Keratinocyte (primary cell): ENCODE measurements at regions not wholly inside any gene's neighbourhood (a gene's known extent, or its start where the extent isn't known, plus 50 kb on each side); places are given as distances from the start of the nearest gene placed in this dataset.

Source experiments
- DNase-seq: peaks from one replicate; pipeline ENCODE4 v3.0.0-alpha.2; 2011; ENCODE audit warnings: low read depth, missing footprints, low spot score
- FAIRE-seq: peaks from 2 replicates; lab custom pipeline; 2011; peaks lifted over from hg19 to GRCh38; lab: Jason Lieb, UNC
- H2AFZ ChIP-seq: 2 replicates; pipeline ENCODE4 v1.6.0; 2012; ENCODE audit warnings: low read length, control low read depth, inconsistent platforms; ENCODE audit not compliant: control insufficient read depth
- H3K27ac ChIP-seq: 2 replicates; pipeline ENCODE4 v1.5.1; 2011; ENCODE audit warnings: low read length; ENCODE audit not compliant: control insufficient read depth, insufficient read depth
- H3K27me3 ChIP-seq: 3 replicates; pipeline ENCODE4 v1.6.0; 2011; ENCODE audit warnings: low read length; ENCODE audit not compliant: control insufficient read depth, insufficient read depth; ENCODE audit errors: extremely low read depth
- H3K36me3 ChIP-seq, 2 experiments: 2 replicates in 1 of 2; 3 replicates in 1 of 2; pipeline ENCODE4 v1.5.1; 2011; ENCODE audit warnings: low read length in 2 of 2, mild to moderate bottlenecking in 1 of 2; ENCODE audit not compliant: control insufficient read depth in 2 of 2, insufficient read depth in 2 of 2; ENCODE audit errors: extremely low read depth in 1 of 2
- H3K4me1 ChIP-seq: 3 replicates; pipeline ENCODE4 v1.5.1; 2011; ENCODE audit warnings: low read length; ENCODE audit not compliant: control insufficient read depth, insufficient read depth; ENCODE audit errors: extremely low read depth
- H3K4me2 ChIP-seq: 3 replicates; pipeline ENCODE4 v1.6.0; 2011; ENCODE audit warnings: low read depth, low read length; ENCODE audit not compliant: control insufficient read depth, insufficient read depth; ENCODE audit errors: extremely low read depth
- H3K4me3 ChIP-seq, 3 experiments: fragments of 200-600 bp in 1 of 3; sonication (generic) in 1 of 3; 2 replicates in 2 of 3; 3 replicates in 1 of 3; pipeline ENCODE4 v1.5.1; 2011 to 2016; ENCODE audit warnings: low read length in 3 of 3, mild to moderate bottlenecking in 3 of 3, control low read depth in 2 of 3, inconsistent platforms in 1 of 3, low read depth in 1 of 3, mixed read lengths in 1 of 3, mixed run types in 1 of 3, moderate library complexity in 1 of 3; ENCODE audit not compliant: control insufficient read depth in 2 of 3, insufficient read depth in 2 of 3; ENCODE audit errors: extremely low read depth in 1 of 3
- H3K79me2 ChIP-seq: 2 replicates; pipeline ENCODE4 v1.6.0; 2012; ENCODE audit warnings: low read length; ENCODE audit not compliant: control insufficient read depth, insufficient read depth
- H3K9ac ChIP-seq: 3 replicates; pipeline ENCODE4 v1.6.0; 2011; ENCODE audit warnings: low read length; ENCODE audit not compliant: control insufficient read depth, insufficient read depth; ENCODE audit errors: extremely low read depth
- H3K9me1 ChIP-seq: 3 replicates; pipeline ENCODE4 v1.6.0; 2011; ENCODE audit warnings: low read length; ENCODE audit not compliant: control insufficient read depth, insufficient read depth; ENCODE audit errors: extremely low read depth
- H3K9me3 ChIP-seq: 2 replicates; pipeline ENCODE4 v1.5.1; 2012; ENCODE audit warnings: low read depth, low read length; ENCODE audit not compliant: control insufficient read depth
- H4K20me1 ChIP-seq: 3 replicates; pipeline ENCODE4 v1.6.0; 2011; ENCODE audit warnings: low read length; ENCODE audit not compliant: control insufficient read depth, insufficient read depth; ENCODE audit errors: extremely low read depth
- EZH2 ChIP-seq: IDR thresholded peaks from one replicate; pipeline ENCODE4 v1.6.1; 2012; ENCODE audit warnings: inconsistent platforms, mild to moderate bottlenecking, low read length, moderate library complexity
- dilution Hi-C: fragments of 300-500 bp; cut with MboI; formaldehyde crosslinking; loops from one replicate; pipeline ENCODE4 v1.7.0; 2020; ENCODE audit warnings: low sequenced_read_pairs; ENCODE audit not compliant: extremely low pct_ligation_motif_present
- TF ChIP-seq, protein P1 (sequence below), 3 experiments: IDR thresholded peaks in 1 of 3; conservative IDR thresholded peaks in 1 of 3; optimal IDR thresholded peaks in 1 of 3; 2 replicates in 2 of 3; 3 replicates in 1 of 3; pipeline versions ENCODE3 to v1.5.1; 2011; ENCODE audit warnings: low read length in 3 of 3, mild to moderate bottlenecking in 3 of 3, moderate library complexity in 2 of 3, control low read depth in 1 of 3, inconsistent platforms in 1 of 3; ENCODE audit not compliant: insufficient read depth in 2 of 3; ENCODE audit errors: extremely low read depth in 1 of 3

DNA sequence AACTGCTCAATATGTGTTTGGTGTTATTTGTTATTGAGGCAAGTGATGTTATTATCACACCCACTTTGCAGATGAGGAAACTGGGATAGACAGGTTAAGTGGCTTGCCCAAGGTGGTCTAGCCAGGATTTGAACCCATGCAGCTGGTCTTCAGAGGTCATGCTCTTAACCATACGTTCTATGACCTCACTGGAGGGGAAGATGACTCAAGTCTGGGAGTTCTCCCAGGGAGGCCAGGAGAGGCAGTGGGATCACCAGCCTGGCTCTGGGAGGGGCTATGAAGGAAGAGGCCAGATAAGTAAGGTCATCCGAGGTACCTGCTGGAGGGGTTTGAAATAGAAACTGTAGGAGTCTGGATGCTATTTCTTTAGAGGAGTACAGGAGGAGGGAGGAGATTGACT lies 95.3 kb downstream of the NAV1 start:
- Histone ChIP-seq H3K9ac (no peak overlapping the region), H3K9me3 (no peaks in the 10 kb centered on the region), H3K27me3 (peaks cover 9% of the 10 kb centered on the region), H4K20me1 (no peaks in the 10 kb centered on the region), H3K27ac (no peak overlapping the region), H3K9me1 (no peaks in the 10 kb centered on the region), H3K4me2 (no peak overlapping the region), H3K4me3 (no peak overlapping the region), H3K79me2 (no peaks in the 10 kb centered on the region), H3K4me1 (no peaks in the 10 kb centered on the region), H2AFZ (no peak overlapping the region), H3K36me3 (no peaks in the 10 kb centered on the region)
- no peak for TF ChIP-seq EZH2
- TF ChIP-seq, protein P1, sequence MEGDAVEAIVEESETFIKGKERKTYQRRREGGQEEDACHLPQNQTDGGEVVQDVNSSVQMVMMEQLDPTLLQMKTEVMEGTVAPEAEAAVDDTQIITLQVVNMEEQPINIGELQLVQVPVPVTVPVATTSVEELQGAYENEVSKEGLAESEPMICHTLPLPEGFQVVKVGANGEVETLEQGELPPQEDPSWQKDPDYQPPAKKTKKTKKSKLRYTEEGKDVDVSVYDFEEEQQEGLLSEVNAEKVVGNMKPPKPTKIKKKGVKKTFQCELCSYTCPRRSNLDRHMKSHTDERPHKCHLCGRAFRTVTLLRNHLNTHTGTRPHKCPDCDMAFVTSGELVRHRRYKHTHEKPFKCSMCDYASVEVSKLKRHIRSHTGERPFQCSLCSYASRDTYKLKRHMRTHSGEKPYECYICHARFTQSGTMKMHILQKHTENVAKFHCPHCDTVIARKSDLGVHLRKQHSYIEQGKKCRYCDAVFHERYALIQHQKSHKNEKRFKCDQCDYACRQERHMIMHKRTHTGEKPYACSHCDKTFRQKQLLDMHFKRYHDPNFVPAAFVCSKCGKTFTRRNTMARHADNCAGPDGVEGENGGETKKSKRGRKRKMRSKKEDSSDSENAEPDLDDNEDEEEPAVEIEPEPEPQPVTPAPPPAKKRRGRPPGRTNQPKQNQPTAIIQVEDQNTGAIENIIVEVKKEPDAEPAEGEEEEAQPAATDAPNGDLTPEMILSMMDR (optimal IDR thresholded peaks at IDR 0.05 in 1 of 3, IDR thresholded peaks at IDR 0.05 in 1 of 3, conservative IDR thresholded peaks at IDR 0.05 in 1 of 3; ENCODE audit: extremely low read depth in 1 of 3, insufficient read depth in 2 of 3, low read length in 3 of 3): no peak
- FAIRE-seq: no peak
- dilution Hi-C loops: no loop called here
- DNase-seq: no peak

DNA sequence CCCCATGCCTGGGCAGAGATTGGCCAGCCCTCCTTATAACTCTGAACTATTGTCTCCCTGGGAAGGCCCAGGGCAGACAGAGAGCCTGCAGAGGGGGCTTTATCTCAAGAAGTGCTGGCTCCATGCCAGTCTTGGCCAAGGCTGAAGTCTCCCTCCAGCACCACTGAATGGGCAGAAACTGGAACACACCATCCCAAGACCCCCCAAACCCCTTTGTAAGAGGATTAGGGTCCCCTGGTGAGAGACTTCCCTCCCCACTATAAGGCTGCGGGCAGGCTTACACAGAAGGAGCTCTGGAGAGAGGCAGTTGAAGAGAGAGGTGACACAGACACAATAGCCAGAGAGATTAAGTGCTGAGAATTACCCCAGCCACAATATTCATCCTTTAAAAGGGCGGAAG lies 97.2 kb downstream of the NAV1 start:
- FAIRE-seq (no peak), DNase-seq (no peak)
- Histone ChIP-seq H3K9me1 (no peaks in the 10 kb centered on the region), H3K9me3 (no peaks in the 10 kb centered on the region), H2AFZ (no peak overlapping the region), H3K4me2 (no peak overlapping the region), H3K79me2 (no peaks in the 10 kb centered on the region), H3K9ac (no peak overlapping the region), H3K4me3 (no peak overlapping the region), H3K4me1 (no peaks in the 10 kb centered on the region), H3K27me3 (peaks cover 9% of the 10 kb centered on the region), H3K36me3 (no peaks in the 10 kb centered on the region), H3K27ac (no peak overlapping the region), H4K20me1 (no peaks in the 10 kb centered on the region)
- TF ChIP-seq, protein P1 (optimal IDR thresholded peaks at IDR 0.05 in 1 of 3, IDR thresholded peaks at IDR 0.05 in 1 of 3, conservative IDR thresholded peaks at IDR 0.05 in 1 of 3; ENCODE audit: extremely low read depth in 1 of 3, insufficient read depth in 2 of 3, low read length in 3 of 3): no peak
- TF ChIP-seq EZH2: no peak
- dilution Hi-C loops: no loop called here
